Anterior cingulate cortex (tissue), 58 donors: ENCODE measurements at regions not wholly inside any gene's neighbourhood (a gene's known extent, or its start where the extent isn't known, plus 50 kb on each side); places are given as distances from the start of the nearest gene placed in this dataset.

ENCODE experiments used
- DNase-seq, 58 donors: peaks; one replicate each; lab custom pipeline; 2025; lab: John Stamatoyannopoulos, UW

DNA sequence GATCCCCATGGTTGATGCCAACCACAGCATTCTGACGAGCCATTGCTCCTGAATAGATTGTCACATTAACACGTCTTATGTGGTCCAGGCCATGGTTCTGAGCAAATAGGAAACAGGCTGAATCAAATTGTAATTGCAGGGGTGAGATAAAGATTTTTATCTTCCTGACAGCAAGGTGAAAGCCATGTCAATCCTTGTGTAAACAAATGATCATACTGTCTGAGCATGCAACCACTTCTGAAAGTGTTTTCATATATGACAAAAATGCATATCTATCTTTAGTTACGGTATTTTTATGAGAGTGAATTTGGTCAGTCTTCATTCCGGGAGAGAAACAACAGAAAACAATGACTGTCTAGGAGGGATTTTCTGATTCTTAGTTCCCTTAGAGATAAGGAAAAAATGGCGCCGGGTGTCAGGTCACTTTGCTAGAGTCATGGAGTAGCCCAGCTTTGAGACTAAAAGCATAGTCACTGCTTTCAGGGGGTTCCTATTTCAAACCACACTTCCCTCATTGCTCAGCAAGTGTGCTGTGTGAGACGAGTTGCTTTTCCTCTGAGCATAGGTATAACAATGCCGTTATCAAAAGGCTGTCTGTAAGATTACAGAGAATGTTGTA lies 958.9 kb downstream of the DCDC2C start:
- DNase-seq = no peak

- DNase-seq = no peak
These were observed 965.0 kb downstream of the DCDC2C start for GRCh38 chr2:4668381-4668780.

- DNase-seq = no peak
These were observed 967.0 kb downstream of the DCDC2C start for GRCh38 chr2:4670331-4670730.

DNA sequence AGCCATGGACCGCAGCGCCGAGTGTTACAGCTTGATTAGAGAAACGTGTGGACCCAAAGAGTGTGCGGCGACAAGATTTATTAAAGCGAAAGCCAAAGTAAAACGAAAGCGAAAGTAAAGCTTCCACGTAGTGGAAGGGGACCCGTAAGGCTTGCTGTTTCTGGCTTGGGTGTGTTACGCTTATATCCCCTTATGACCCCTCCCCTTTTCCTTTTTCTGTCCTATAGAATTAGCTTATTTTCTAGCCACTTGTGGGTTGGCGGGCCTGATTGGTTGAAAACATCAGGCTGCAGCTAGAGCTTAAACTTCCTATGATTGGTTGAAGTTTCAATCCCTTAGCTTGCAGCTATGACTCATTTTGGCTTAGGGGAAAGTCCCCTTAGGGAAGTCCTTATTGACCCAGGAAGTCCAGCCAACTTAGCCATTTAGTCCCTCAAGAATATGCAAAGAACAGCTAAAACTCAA lies 969.7 kb downstream of the DCDC2C start:
- no peak for DNase-seq

GRCh38 chr2:4674007-4674406 lies 970.6 kb downstream of the DCDC2C start:
- no peak for DNase-seq

GRCh38 chr2:4675295-4675694 lies 971.9 kb downstream of the DCDC2C start:
- DNase-seq = no peak

DNA sequence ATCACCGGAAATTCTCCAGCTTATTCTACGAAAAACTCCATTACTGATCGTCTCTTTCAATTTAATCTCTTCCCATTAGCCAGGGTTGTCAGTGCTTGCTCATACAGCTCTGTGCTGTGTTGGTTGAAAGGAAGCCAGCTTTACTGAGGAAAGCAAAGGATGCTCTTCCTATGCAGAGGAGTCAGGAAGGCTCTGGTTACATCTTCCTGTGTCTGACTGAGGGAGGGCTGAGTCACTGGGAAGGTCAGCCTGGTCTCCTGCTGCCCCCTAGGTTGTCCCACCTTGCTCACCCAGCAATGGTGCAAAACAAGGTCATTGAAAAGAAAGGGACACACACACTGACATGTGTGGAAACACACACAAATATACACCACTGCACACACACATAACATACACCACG lies 975.6 kb downstream of the DCDC2C start:
- no peak for DNase-seq

GRCh38 chr2:4679391-4679790 lies 976.0 kb downstream of the DCDC2C start:
- no peak for DNase-seq

GRCh38 chr2:4684921-4685320 lies 981.5 kb downstream of the DCDC2C start:
- DNase-seq = no peak

DNA sequence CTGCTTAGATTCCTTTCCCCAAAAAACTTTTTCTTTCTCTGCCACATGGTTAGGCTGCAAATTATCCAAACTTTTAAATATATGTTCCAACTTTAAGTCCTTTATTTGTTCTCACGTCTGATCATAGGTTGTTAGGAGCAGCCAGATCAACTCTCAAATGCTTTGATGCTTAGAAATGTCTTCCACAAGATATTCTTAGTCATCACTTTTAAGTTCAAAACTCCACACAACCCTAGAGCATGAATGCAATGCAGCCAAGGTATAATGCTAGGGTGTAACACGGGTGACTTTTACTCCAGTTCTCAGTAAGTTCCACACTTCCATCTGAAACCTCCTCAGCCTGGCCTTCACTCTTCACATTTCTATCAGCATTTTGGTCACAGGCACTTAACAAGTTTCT lies 987.5 kb downstream of the DCDC2C start:
- DNase-seq = no peak

GRCh38 chr2:4693266-4693665 lies 989.9 kb downstream of the DCDC2C start:
- DNase-seq = peak in 15 of 58 donors; percentile 2 to 34 (median 6)

GRCh38 chr2:4695281-4695861 lies 992.0 kb downstream of the DCDC2C start:
- DNase-seq = no peak

DNA sequence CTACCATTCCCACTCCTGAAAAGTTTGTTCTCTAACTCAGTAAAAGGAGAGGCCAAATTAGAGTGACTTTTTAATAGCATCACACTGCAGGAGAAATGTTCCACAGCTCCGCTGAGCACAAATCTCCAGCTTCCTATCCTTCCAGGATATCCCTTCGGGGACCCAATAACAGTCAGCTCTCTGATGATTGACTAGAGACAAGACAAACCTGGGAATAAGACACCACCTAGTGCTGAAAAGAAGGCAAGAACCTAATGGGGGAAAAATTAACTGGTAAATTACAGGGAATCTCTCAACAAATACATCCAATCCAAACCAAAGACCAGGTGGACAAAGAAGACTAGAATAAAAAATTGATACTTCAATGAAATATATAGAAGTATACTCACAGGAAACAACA lies 977.1 kb upstream of the SOX11 start:
- no peak for DNase-seq

GRCh38 chr2:4718777-4719176 lies 973.4 kb upstream of the SOX11 start:
- DNase-seq = no peak

- no peak for DNase-seq
These were observed 966.6 kb upstream of the SOX11 start for GRCh38 chr2:4725618-4726017.

- no peak for DNase-seq
These were observed 959.6 kb upstream of the SOX11 start for GRCh38 chr2:4732560-4732959.

DNA sequence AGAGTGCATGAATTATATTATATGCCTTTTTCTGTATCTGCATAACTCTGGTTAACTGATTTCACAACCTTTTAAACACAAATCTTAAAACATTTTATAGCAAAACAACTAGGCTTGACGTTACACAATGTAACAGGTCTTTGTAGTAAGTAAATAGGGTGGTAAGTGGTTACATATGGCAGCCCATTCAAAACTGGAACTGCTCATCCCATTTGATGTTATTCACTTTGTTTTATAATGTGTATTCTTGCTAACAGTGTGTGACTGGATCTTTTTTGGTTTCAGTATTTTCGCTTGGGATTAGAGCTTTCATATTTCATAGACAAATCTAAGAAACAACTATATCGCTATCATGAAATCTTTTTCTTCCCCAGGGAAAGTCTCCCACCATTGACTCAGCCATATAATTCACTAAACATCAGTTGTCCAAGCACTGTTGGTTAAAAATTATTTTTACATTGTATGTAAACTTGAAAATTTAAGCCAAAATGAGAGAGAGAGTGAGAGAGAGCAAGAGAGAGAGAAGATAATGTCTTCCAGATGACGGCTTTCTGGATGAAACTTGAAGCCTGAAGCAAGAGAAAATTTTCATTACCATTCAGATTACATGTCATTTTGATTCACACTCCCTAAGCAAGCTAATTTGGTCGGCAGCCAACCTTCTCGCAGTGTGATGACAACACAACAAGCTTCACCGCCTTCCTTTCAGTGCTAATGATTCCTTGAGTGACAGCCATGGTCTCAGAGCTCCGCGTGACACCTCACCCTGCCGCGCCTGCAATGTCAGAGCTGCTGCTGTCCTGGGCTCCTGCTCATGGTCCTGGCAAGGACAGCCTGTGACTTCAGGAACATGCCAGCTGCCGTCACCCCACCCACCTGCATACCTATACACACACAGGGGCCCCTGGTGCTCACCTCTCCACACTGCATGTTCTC lies 946.9 kb upstream of the SOX11 start:
- peak in 29 of 58 donors; percentile 1 to 42 (median 8) for DNase-seq

DNA sequence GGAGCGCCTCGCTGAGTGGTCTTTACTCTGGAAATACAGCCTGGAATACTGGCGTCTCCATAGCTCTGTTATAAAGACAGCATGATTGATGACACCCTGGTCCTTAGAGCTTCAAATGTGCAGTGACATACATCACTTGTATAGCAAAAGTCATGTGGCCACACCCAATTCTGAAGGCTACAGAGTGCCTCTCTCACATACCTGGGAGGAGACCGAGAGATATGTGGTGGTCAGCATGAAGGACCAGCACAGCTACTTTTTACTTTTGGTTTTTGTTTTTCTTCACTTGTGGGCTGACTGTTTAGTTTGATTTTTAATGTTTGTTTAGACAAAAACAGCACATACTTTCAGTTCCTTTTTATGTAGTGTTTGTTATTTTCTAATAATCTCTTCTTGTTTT lies 938.5 kb upstream of the SOX11 start:
- DNase-seq = no peak

DNA sequence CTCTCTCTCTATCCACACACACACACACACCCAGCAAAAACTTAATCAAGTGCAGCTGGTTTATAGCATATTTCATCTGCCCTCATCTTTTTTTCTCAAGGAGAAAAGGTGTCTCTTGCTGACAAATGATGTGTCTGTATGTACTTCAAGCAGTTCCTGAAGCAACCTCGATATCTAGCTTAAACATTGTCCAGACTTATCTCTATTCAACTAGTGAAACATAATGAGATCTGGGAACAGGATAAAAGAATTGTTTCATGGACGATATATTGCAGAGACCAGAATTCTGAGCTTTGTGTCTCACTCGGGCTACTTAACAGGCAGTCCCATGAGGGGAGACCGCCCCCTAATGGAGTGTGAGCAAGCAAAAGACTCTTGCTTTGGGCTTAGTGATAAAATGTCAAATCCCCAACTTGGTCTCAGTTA lies 929.2 kb upstream of the SOX11 start:
- peak in 9 of 58 donors; percentile 0 to 33 (median 1) for DNase-seq

DNA sequence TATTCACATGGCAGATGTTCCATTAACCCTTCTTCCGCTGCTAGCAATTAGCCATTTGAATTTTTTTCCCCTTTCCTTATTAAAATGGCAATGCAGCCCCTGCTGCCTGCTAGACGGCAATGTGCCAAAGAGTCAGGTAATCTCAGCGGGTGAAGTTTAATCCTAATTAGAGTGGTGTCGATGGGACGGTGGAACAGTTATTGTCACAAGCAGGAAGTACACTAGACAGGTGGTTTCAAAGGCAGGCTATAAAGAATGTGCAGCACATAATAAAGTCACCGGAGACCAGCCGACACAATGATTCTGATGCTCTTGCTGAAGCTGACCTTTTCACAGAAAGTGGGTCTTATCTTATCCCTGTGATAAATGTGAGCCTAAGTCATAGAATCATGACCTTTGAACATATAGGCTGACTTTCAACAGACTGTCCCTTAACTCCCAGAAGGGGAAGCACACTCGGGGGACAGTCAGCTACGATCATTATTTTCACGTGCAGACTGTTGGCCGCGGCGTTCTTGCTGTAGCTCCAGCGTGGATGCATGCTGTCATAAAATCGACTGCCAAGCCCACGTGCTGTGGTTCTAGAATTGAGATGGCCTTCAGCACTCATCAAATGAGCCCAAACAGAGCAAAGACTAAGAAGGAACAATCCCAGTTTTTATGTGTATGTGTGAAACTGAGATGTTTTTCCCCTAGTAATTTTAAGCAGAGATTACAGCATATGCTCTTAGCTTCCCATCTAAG lies 926.2 kb upstream of the SOX11 start:
- DNase-seq = no peak

DNA sequence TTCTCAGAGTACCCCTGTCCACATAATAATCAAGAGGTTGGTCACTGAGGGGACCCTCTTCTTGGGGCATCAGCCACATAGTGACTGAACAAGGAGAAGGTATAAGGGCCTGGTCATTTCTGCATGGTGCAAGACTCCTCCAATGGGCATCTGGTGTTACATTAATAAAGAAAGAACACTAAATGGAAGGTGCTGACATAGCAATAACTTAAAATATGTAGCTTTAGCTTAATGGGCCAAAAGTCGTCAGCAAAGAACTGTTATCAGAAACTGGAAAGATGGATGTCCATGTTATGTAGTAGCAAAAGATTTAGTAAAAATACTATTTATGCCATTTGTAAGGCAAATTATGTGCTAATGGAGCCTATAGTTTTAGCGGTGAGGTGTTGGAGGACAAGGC lies 916.5 kb upstream of the SOX11 start:
- DNase-seq = no peak
